GM10266 (cell line): ENCODE measurements at regions not wholly inside any gene's neighbourhood (a gene's known extent, or its start where the extent isn't known, plus 50 kb on each side); places are given as distances from the start of the nearest gene placed in this dataset.
"Not testable (repeated sequence)": the region's sequence is repeated elsewhere in the genome, so short reads cannot be mapped to it uniquely, and the experiment has no call there.

ENCODE experiments used
- DNase-seq: peaks from one replicate; pipeline ENCODE4 v3.0.0; 2012; ENCODE audit errors: extremely low spot score
- CTCF ChIP-seq: IDR thresholded peaks from 2 replicates; pipeline ENCODE4 v1.5.1; 2012; ENCODE audit warnings: mild to moderate bottlenecking, low read depth; ENCODE audit not compliant: control insufficient read depth, insufficient read depth; ENCODE audit errors: missing control alignments

DNA sequence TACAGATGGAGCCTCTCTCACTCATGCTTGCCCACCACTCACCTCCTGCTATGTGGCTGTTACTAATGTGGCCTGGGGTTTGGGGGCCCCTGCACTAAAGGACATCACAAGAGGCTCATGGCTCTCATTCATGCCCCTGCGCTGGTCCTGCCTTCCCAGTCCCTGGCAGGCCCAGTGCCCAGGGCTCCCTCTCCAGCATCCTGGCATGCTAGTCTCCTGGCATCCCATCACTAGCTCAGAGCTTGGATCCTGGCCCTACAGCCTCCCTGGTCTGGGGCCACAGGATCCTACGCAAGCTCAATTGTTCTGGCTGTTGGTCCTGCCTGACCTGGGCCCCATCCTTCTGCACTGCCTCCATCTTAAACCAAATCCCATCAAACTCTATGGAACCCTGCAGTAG is 685.4 kb downstream of the PTPRU start:
- no peak for TF ChIP-seq CTCF
- no peak for DNase-seq

- DNase-seq: no peak
- no peak for TF ChIP-seq CTCF
Measured at GRCh38 chr1:29920784-29921183, 684.5 kb downstream of the PTPRU start.

- TF ChIP-seq CTCF: no peak
- DNase-seq: no peak
Measured at GRCh38 chr1:29920316-29920715, 684.0 kb downstream of the PTPRU start.

- DNase-seq: not testable (repeated sequence)
Measured at GRCh38 chr1:29919041-29919440, 682.7 kb downstream of the PTPRU start.

DNA sequence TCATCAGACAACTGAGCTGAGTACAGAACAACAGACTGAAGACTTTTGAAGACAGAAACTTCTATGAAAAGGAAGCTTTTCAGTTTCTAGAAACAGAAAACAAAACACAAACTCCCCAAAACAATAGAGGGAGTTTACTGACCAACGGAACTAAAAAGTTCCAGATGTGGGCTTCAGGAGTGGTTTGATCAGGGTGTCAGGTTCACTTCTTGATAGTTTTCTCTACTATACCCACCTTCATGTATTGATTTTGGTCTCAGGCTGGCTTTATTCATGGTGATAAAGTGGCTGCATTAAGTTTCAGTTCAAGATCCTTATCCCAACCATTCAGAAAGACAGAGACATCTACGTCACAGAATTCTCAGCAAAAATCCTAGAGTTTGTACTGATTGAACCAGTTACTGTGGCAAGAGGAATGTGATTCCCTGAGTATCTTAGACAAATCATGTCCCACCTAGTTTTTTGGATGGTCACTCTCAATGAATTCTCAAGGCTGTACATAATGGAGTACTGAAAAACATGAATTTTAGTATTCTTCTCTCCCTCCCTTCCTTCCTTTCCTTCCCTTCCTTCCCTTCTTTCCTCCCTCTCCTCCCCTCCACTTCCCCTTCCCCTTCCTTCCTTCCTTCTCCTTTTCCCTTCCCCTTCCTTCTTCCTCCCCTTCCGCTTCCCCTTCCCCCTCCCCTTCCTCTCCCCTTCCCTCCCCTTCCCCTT is 680.5 kb downstream of the PTPRU start:
- no peak for DNase-seq
- no peak for TF ChIP-seq CTCF

GRCh38 chr1:29914936-29915335 is 678.6 kb downstream of the PTPRU start:
- DNase-seq: no peak
- TF ChIP-seq CTCF: no peak

GRCh38 chr1:29912425-29912824 is 676.1 kb downstream of the PTPRU start:
- no peak for DNase-seq
- peak; percentile 33 for TF ChIP-seq CTCF

- no peak for TF ChIP-seq CTCF
- DNase-seq: no peak
Measured at GRCh38 chr1:29909962-29910361, 673.6 kb downstream of the PTPRU start.
